ENCODE measurements at regions not wholly inside any gene's neighbourhood (a gene's known extent, or its start where the extent isn't known, plus 50 kb on each side); places are given as distances from the start of the nearest gene placed in this dataset.
"Not testable (repeated sequence)": the region's sequence is repeated elsewhere in the genome, so short reads cannot be mapped to it uniquely, and the experiment has no call there.

- no peak for DNase-seq
Observed at GRCh38 chr12:28776913-28777422, 372.1 kb upstream of the FAR2 start.

GRCh38 chr12:28777603-28778365 is 371.3 kb upstream of the FAR2 start:
- DNase-seq: no peak

- no peak for DNase-seq
Observed at GRCh38 chr12:28780096-28780495, 369.0 kb upstream of the FAR2 start.

- no peak for DNase-seq
Observed at GRCh38 chr12:28780960-28781359, 368.1 kb upstream of the FAR2 start.

- DNase-seq: no peak
Observed at GRCh38 chr12:28781671-28782652, 367.1 kb upstream of the FAR2 start.

GRCh38 chr12:28782812-28783211 is 366.3 kb upstream of the FAR2 start:
- no peak for DNase-seq

- DNase-seq: no peak
Observed at GRCh38 chr12:28787151-28787550, 361.9 kb upstream of the FAR2 start.

GRCh38 chr12:28788256-28788655 is 360.8 kb upstream of the FAR2 start:
- DNase-seq: not testable (repeated sequence)

- DNase-seq: no peak
Observed at GRCh38 chr12:28793581-28794151, 355.4 kb upstream of the FAR2 start.

GRCh38 chr12:28794211-28794610 is 354.9 kb upstream of the FAR2 start:
- no peak for DNase-seq

- DNase-seq: no peak
Observed at GRCh38 chr12:28794786-28795185, 354.3 kb upstream of the FAR2 start.

GRCh38 chr12:28795311-28795710 is 353.8 kb upstream of the FAR2 start:
- no peak for DNase-seq

GRCh38 chr12:28799348-28799747 is 349.7 kb upstream of the FAR2 start:
- no peak for DNase-seq

GRCh38 chr12:28800129-28800528 is 348.9 kb upstream of the FAR2 start:
- DNase-seq: no peak

- DNase-seq: no peak
Observed at GRCh38 chr12:28802706-28803438, 346.2 kb upstream of the FAR2 start.

GRCh38 chr12:28807535-28807934 is 341.5 kb upstream of the FAR2 start:
- DNase-seq: no peak

- no peak for DNase-seq
Observed at GRCh38 chr12:28811457-28811856, 337.6 kb upstream of the FAR2 start.

GRCh38 chr12:28814246-28814645 is 334.8 kb upstream of the FAR2 start:
- DNase-seq: no peak

- no peak for DNase-seq
Observed at GRCh38 chr12:28817524-28817923, 331.6 kb upstream of the FAR2 start.

GRCh38 chr12:28824193-28824846 is 324.8 kb upstream of the FAR2 start:
- DNase-seq: no peak

- DNase-seq: no peak
Observed at GRCh38 chr12:28824849-28825248, 324.2 kb upstream of the FAR2 start.

- no peak for DNase-seq
Observed at GRCh38 chr12:28826766-28827165, 322.3 kb upstream of the FAR2 start.

Measured in CD4-positive, alpha-beta T cell treated with Interleukin-10 for 1 hour (primary cell).